ENCODE measurements at regions not wholly inside any gene's neighbourhood (a gene's known extent, or its start where the extent isn't known, plus 50 kb on each side); places are given as distances from the start of the nearest gene placed in this dataset.

DNA sequence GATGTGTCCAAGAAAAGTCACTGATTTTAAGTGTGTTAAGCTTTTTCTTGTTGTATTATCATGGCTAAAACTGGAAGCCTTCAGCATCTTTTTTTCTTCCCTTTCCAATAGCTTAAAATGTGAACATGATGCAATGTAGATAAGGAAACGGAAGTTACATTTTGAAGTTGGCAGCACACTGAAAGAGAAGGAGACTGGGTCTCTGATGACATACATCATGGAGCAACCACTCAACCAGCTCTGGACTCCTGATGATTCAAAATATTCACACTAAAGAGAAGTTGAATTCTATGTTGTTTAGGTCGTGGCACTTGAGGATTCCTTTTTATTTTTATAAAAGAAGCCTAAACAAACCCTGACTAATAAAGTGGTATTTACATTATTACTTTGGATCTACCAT is 488.3 kb upstream of the ALCAM start:
- no peak for DNase-seq (ENCODE audit: low spot score)
- TF ChIP-seq, protein P1, sequence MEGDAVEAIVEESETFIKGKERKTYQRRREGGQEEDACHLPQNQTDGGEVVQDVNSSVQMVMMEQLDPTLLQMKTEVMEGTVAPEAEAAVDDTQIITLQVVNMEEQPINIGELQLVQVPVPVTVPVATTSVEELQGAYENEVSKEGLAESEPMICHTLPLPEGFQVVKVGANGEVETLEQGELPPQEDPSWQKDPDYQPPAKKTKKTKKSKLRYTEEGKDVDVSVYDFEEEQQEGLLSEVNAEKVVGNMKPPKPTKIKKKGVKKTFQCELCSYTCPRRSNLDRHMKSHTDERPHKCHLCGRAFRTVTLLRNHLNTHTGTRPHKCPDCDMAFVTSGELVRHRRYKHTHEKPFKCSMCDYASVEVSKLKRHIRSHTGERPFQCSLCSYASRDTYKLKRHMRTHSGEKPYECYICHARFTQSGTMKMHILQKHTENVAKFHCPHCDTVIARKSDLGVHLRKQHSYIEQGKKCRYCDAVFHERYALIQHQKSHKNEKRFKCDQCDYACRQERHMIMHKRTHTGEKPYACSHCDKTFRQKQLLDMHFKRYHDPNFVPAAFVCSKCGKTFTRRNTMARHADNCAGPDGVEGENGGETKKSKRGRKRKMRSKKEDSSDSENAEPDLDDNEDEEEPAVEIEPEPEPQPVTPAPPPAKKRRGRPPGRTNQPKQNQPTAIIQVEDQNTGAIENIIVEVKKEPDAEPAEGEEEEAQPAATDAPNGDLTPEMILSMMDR (IDR thresholded peaks at IDR 0.05; ENCODE audit: extremely low read depth, missing control alignments) = no peak

DNA sequence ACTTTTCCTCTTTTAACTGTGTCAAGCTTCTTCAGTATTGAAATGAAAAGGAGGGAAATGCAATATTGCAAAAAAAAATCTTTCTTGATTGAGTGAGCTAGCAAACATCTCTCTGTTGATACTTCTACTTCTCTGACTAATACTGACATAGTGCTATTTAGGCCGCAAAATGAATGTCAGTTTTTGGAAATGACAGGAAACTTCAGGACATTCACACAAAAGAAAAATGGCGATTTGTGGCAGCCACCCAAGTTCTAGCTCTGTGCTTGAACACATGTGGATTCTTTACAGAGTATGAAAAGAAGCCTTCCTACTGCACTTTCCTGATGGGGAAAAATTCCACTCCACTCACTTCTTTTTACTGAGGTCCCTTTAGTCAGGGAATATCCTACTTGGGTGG is 486.8 kb upstream of the ALCAM start:
- no peak for DNase-seq (ENCODE audit: low spot score)
- TF ChIP-seq, protein P1 (IDR thresholded peaks at IDR 0.05; ENCODE audit: extremely low read depth, missing control alignments) = no peak

DNA sequence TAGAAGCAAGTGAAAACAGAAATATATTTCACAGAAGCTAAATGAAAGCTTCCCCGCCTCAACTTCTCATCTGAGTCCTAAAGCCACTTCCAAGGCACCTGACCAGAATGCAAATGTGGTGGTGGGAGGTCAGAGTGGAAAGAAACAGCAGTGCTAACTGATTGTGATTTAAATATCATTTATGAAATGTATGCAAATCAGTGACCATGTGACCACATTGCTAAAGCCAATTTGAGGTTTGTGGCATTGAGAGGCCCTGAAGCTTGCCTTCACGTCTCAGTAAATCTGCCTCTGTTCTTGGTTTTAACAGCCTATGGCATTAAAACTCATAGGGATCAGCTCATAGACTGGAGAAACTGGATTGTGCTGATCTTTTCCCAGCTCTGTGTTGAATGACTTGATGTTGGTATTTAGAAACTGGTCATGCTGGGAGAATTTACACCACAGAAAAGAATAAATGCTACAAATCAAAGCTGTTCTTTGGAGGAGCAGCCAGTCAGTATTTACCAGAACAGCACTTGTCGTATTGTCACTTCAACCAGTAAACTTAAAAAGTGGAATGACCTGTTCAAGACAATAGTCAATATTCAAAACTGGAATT is 481.4 kb upstream of the ALCAM start:
- TF ChIP-seq, protein P1 (IDR thresholded peaks at IDR 0.05; ENCODE audit: extremely low read depth, missing control alignments) = no peak
- DNase-seq (ENCODE audit: low spot score) = no peak

DNA sequence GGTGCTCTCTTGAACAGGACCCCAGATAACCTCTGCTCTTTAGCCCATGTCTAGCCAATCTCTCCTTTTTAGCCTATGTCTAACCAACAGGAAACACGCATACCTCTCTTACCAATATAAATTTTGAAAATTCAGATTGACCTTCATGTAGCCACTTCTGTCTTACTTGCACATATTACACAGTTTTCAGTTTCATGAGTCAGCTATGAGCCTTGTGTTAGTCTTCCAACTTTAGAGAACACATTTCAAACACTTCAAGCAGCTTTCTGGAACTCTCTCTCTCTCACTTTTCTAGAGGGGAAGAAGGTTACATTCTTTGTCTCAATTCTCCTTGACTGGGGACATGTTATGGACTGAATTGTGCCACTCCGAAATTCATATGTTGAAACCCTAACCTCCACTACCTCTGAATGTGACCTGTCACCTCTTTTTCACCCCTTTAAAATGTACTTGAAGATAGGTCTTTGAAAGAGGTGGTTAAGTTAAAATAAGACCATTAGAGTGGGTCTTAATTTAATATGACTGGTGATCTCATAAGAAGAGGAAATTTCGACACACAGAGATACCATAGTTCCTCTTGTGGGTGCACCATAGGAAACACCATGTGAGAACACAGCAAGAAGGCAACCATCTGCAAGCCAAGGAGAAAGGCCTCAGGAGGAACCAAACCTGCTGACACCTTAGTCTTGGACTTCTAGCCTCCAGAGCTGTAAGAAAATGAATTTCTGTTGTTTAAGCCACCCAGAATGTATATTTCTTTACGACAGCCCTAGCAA is 480.3 kb upstream of the ALCAM start:
- TF ChIP-seq, protein P1 (IDR thresholded peaks at IDR 0.05; ENCODE audit: extremely low read depth, missing control alignments) = no peak
- no peak for DNase-seq (ENCODE audit: low spot score)

DNA sequence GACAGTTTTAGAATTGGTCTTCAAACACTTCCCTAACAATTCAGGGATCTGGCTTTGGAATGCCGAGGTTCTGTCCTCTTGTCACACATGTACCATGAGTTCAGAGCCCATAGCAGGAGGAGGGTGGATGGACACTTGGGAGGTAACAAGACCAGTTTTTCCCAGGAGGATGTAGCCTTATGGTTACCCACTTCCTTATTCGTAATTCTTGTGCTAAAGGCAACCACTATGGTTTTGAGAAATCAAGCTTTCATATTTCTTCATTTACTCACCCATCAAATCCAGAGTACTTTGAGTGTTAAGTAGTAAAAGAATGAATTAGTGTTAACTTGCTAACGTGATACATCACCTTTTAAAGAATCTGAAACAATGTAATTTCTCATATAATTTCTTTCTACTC is 479.6 kb upstream of the ALCAM start:
- TF ChIP-seq, protein P1 (IDR thresholded peaks at IDR 0.05; ENCODE audit: extremely low read depth, missing control alignments) = no peak
- DNase-seq (ENCODE audit: low spot score) = no peak

DNA sequence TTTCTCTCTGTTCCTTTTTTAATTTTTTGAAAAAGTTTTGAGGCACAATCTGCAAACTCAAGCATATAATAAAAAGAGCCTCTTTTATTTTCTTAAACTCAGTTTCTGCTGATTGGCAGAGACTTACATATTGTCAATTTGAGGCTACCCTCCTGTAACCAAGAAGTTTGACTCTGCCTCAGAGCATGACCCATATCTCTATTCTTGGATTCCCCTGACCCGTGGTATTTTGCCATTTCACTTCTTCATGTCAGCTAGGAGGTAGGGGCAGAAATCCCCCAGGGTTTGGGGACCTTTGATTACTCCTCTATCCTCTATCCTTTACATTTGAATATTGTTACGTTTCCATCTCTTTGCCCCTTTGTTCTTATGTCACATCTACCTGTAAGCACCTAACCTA is 479.1 kb upstream of the ALCAM start:
- DNase-seq (ENCODE audit: low spot score) = no peak
- TF ChIP-seq, protein P1 (IDR thresholded peaks at IDR 0.05; ENCODE audit: extremely low read depth, missing control alignments) = no peak

DNA sequence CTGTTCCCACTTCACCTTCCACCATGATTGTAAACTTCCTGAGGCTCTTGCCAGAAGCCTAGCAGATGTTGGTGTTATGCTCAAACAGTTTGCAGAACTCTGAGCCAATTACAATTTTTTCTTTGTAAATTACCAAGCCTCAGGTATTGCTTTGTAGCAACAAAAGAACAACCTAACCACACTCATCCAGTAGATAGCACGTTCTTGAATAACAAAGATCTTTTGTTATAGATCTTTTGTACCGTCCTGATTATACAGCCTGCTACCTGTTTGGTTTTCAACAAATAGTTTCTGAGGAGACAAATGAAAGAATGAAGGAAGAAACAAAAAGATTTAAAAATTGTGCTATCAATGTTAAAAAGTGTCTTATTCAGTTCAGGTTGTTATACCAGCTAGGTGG is 474.7 kb upstream of the ALCAM start:
- DNase-seq (ENCODE audit: low spot score) = no peak
- TF ChIP-seq, protein P1 (IDR thresholded peaks at IDR 0.05; ENCODE audit: extremely low read depth, missing control alignments) = no peak

Data from GM20000 (cell line).